ENCODE measurements at regions not wholly inside any gene's neighbourhood (a gene's known extent, or its start where the extent isn't known, plus 50 kb on each side); places are given as distances from the start of the nearest gene placed in this dataset.

DNA sequence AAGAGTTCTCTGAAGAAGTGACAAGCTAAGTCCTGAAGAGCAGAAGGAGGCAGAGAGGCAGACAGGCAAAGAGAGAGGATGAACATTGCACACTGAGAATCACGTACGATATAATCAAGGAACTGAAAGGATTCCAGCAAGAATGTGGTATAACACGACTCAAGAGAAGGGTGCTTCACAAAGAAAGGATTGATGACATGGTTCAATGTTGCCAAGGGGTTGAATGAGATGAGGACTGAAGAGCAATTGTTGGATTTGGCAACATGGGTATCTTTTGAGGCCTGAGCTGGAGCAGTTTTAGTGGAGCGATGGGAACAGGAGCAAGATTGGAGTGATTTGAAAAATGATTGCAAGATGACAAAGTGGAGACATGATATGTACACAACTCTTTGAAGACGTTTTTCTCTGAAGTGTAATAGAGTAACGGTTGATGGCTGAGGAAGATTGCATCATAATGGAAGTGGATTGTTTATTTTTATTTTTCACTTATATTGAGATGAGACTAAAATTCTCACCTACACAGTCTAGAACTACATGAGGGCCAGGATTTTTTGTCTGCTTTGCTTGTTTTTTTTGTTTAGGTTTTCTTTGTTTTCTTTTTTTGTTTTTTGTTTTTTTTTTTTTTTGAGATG lies 1049.9 kb upstream of the WWC1 start:
- Histone ChIP-seq H3K27ac (no peak overlapping the region), H3K4me3 (no peak overlapping the region)
- TF ChIP-seq, protein P1, sequence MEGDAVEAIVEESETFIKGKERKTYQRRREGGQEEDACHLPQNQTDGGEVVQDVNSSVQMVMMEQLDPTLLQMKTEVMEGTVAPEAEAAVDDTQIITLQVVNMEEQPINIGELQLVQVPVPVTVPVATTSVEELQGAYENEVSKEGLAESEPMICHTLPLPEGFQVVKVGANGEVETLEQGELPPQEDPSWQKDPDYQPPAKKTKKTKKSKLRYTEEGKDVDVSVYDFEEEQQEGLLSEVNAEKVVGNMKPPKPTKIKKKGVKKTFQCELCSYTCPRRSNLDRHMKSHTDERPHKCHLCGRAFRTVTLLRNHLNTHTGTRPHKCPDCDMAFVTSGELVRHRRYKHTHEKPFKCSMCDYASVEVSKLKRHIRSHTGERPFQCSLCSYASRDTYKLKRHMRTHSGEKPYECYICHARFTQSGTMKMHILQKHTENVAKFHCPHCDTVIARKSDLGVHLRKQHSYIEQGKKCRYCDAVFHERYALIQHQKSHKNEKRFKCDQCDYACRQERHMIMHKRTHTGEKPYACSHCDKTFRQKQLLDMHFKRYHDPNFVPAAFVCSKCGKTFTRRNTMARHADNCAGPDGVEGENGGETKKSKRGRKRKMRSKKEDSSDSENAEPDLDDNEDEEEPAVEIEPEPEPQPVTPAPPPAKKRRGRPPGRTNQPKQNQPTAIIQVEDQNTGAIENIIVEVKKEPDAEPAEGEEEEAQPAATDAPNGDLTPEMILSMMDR (IDR thresholded peaks at IDR 0.05): no peak
- no peak for DNase-seq (ENCODE audit: low spot score)

DNA sequence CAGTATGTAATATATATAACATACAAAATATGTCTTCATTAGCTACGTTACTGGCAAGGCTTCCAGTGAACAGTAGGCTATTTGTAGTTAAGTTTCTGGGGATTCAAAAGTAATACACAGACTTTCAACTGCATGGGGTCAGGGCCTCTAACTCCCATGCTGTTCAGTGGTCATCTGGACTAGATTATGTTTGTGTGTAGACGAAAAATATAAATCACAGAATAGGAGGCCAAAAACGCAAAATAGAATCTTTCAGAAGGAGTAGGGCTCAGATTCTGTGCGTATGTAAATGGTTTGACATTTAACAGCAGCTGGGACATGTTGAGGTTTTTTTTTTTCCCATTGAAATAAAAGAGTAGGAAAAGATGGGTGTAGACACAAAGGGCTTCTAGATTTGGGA lies 1048.7 kb upstream of the WWC1 start:
- Histone ChIP-seq H3K4me3 (no peak overlapping the region), H3K27ac (no peak overlapping the region)
- TF ChIP-seq, protein P1 (IDR thresholded peaks at IDR 0.05): no peak
- no peak for DNase-seq (ENCODE audit: low spot score)

DNA sequence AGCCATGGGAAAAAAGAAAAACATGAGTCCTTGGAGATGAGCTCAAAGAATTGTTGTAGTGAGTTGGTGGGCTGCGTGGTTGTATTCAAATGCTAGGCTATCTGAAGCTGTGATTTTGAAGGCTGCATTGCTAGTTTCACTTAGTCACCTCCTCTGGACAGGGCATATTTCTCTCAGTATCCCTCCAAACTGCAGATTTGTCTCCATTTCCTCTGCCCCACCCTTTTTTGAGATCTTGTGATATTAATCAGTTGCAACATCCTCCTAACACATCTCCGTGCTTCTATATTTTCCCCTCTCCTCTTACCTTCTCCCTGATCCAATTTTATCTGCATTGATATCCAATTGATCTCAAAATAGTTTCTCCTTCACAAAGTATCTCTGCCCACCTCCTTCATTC lies 1048.0 kb upstream of the WWC1 start:
- DNase-seq (ENCODE audit: low spot score): no peak
- Histone ChIP-seq H3K27ac (no peak overlapping the region), H3K4me3 (no peak overlapping the region)
- TF ChIP-seq, protein P1 (IDR thresholded peaks at IDR 0.05): no peak

DNA sequence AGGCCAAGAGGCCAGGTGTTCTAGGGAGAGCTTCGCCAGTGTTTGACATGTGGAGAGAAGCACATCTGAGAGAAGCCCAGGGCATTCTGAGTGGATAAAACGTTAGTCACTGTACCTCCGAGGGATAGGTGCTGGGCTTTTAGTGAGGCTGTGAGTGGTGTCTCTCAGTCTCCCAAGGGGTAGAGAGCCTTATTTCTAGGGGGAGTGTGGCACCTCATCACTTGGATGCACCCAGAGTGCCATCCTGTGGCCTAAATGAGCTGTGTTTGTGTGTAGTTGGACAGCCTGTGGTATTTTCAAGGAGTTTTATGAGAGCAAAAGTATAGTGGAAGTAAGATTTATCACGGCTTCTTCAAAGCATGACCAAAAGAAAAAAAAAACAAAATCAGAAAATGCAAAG lies 1046.9 kb upstream of the WWC1 start:
- H3K27ac ChIP-seq: no peak overlapping the region
- TF ChIP-seq, protein P1 (IDR thresholded peaks at IDR 0.05): no peak
- DNase-seq (ENCODE audit: low spot score): no peak
- no peak overlapping the region for H3K4me3 ChIP-seq

DNA sequence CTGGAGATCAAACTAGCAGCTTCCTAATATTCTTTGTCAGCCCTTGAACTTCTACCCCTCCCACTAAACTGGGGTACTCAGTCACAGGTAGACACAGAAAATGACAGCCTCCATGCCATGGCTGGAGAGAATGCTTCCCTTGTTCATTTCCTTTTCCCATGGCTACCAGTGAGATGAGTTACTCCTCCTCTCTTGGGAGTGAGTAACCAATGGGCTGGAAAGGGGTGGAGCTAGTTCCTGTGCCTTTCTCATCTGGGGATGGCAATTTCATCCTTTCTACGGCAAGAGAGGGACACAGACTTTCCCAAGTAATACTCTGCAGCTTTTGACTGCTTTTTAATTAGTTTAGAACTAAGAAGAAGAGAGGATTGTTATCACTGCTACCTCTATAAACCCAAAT lies 1045.6 kb upstream of the WWC1 start:
- Histone ChIP-seq H3K4me3 (no peak overlapping the region), H3K27ac (no peak overlapping the region)
- no peak for DNase-seq (ENCODE audit: low spot score)
- TF ChIP-seq, protein P1 (IDR thresholded peaks at IDR 0.05): no peak

DNA sequence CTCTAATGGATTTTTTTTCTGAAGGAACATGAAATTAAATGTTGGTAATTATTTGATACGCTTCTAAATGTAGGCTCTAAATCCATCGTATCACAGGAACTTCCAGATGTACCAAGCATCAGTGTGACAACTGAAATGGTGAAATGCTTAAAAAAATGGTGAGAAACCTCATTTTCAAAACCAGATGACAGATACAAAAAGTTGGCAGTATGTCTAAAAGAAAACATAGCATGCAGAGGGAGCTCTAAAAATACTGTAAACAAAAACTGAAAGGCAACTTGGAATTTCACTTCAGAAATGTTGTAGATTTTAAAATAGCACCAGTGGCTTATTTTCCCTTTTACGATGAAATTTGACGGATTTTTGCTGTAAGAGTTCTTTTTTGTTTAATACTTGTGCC lies 1043.6 kb upstream of the WWC1 start:
- Histone ChIP-seq H3K27ac (no peak overlapping the region), H3K4me3 (no peak overlapping the region)
- DNase-seq (ENCODE audit: low spot score): no peak
- TF ChIP-seq, protein P1 (IDR thresholded peaks at IDR 0.05): no peak

DNA sequence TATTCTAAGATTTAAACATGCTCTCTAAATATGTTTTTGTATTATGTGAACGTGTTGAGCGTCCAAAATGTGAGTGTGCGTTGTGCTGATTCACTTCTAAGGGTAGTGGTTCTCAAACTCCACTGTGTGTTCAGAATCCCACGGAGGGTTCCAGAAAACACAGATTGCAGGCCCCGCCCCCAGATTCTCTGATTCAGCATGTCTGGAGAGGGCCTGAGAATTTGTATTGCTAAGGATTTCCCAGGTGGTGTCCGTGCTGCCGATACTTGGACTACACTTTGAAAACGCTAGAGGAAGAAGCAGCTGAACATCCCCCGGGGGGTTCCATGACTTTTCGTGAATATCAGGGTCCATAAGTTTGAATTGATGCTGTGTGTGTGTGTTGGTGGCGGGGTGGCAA lies 1043.2 kb upstream of the WWC1 start:
- Histone ChIP-seq H3K27ac (no peak overlapping the region), H3K4me3 (no peak overlapping the region)
- TF ChIP-seq, protein P1 (IDR thresholded peaks at IDR 0.05): no peak
- no peak for DNase-seq (ENCODE audit: low spot score)
